ENCODE measurements at regions not wholly inside any gene's neighbourhood (a gene's known extent, or its start where the extent isn't known, plus 50 kb on each side); places are given as distances from the start of the nearest gene placed in this dataset.

GRCh38 chr6:117174835-117175360, 90.5 kb upstream of the VGLL2 start:
- Histone ChIP-seq H3K9me3 (replicated peaks) (peaks cover 65% of the 10 kb centered on the region), H3K4me3 (no peak overlapping the region), H3K4me1 (no peaks in the 10 kb centered on the region), H3K27me3 (ENCODE audit: low read depth) (no peaks in the 10 kb centered on the region), H3K27ac (replicated peaks) (no peak overlapping the region), H3K36me3 (no peaks in the 10 kb centered on the region)
- DNase-seq, result no peak
- intact Hi-C loops (cut with micrococcal nuclease), result no loop called here
- no peak for TF ChIP-seq CTCF (IDR thresholded peaks at IDR 0.05; ENCODE audit: borderline replicate concordance)

- H3K27ac ChIP-seq (replicated peaks), result no peak overlapping the region
- DNase-seq, result no peak
- no peaks in the 10 kb centered on the region for H3K9me3 ChIP-seq (replicated peaks)
- H3K27me3 ChIP-seq (ENCODE audit: low read depth), result no peaks in the 10 kb centered on the region
- intact Hi-C loops (cut with micrococcal nuclease), result no loop called here
- peak; percentile 56 for TF ChIP-seq CTCF (IDR thresholded peaks at IDR 0.05; ENCODE audit: borderline replicate concordance)
- no peak overlapping the region for H3K4me3 ChIP-seq
- no peaks in the 10 kb centered on the region for H3K36me3 ChIP-seq
- no peaks in the 10 kb centered on the region for H3K4me1 ChIP-seq
Observed at GRCh38 chr6:117188627-117189201, 76.6 kb upstream of the VGLL2 start.

GRCh38 chr6:117191009-117191408, 74.3 kb upstream of the VGLL2 start:
- intact Hi-C loops (cut with micrococcal nuclease), result no loop called here
- TF ChIP-seq CTCF (IDR thresholded peaks at IDR 0.05; ENCODE audit: borderline replicate concordance), result no peak
- H3K27me3 ChIP-seq (ENCODE audit: low read depth), result no peaks in the 10 kb centered on the region
- no peaks in the 10 kb centered on the region for H3K36me3 ChIP-seq
- DNase-seq, result no peak
- H3K4me1 ChIP-seq, result peaks cover 4% of the 10 kb centered on the region
- H3K27ac ChIP-seq (replicated peaks), result no peak overlapping the region
- no peak overlapping the region for H3K4me3 ChIP-seq
- no peaks in the 10 kb centered on the region for H3K9me3 ChIP-seq (replicated peaks)

GRCh38 chr6:117191448-117191847, 73.9 kb upstream of the VGLL2 start:
- intact Hi-C loops (cut with micrococcal nuclease), result no loop called here

GRCh38 chr6:117194271-117194670, 71.1 kb upstream of the VGLL2 start:
- no peaks in the 10 kb centered on the region for H3K36me3 ChIP-seq
- no peak overlapping the region for H3K4me3 ChIP-seq
- intact Hi-C loops (cut with micrococcal nuclease), result no loop called here
- no peak for TF ChIP-seq CTCF (IDR thresholded peaks at IDR 0.05; ENCODE audit: borderline replicate concordance)
- no peak overlapping the region for H3K27ac ChIP-seq (replicated peaks)
- H3K27me3 ChIP-seq (ENCODE audit: low read depth), result no peaks in the 10 kb centered on the region
- H3K4me1 ChIP-seq, result peaks cover 24% of the 10 kb centered on the region
- H3K9me3 ChIP-seq (replicated peaks), result no peaks in the 10 kb centered on the region
- no peak for DNase-seq

More at GRCh38 chr6:117191448-117191847, 73.9 kb upstream of the VGLL2 start:
- Histone ChIP-seq H3K4me1 (peaks cover 9% of the 10 kb centered on the region), H3K36me3 (no peaks in the 10 kb centered on the region), H3K9me3 (replicated peaks) (no peaks in the 10 kb centered on the region), H3K4me3 (no peak overlapping the region), H3K27me3 (ENCODE audit: low read depth) (no peaks in the 10 kb centered on the region), H3K27ac (replicated peaks) (no peak overlapping the region)
- no peak for DNase-seq
- TF ChIP-seq CTCF (IDR thresholded peaks at IDR 0.05; ENCODE audit: borderline replicate concordance), result no peak

Measured in left ventricle myocardium inferior (tissue), 1 donor.